ENCODE measurements at regions not wholly inside any gene's neighbourhood (a gene's known extent, or its start where the extent isn't known, plus 50 kb on each side); places are given as distances from the start of the nearest gene placed in this dataset.

GRCh38 chr4:41883988-41884734 is 51.1 kb upstream of the TMEM33 start:
- intact Hi-C loops (cut with micrococcal nuclease) = loop anchor here (1.0 to 10.0 kb wide), 4 partner anchors 191 to 603 kb away; partner anchors contain the start of genes BEND4 and SHISA3

- intact Hi-C loops (cut with micrococcal nuclease) = loop anchor here (1.0 to 10.0 kb wide), 4 partner anchors 189 to 601 kb away; partner anchors contain the start of genes BEND4 and SHISA3
Measured at GRCh38 chr4:41882625-41883347, 52.4 kb upstream of the TMEM33 start.

GRCh38 chr4:41881981-41882624 is 53.1 kb upstream of the TMEM33 start:
- intact Hi-C loops (cut with micrococcal nuclease) = loop anchor here (2.0 to 10.0 kb wide), 3 partner anchors 15 to 515 kb away; partner anchors contain the start of genes BEND4 and SHISA3

- intact Hi-C loops (cut with micrococcal nuclease) = loop anchor here (1.0 to 10.0 kb wide), 4 partner anchors 14 to 516 kb away; partner anchors contain the start of genes BEND4, PHOX2B and SHISA3
Measured at GRCh38 chr4:41880840-41881831, 54.1 kb upstream of the TMEM33 start.

GRCh38 chr4:41880022-41880837 is 55.0 kb upstream of the TMEM33 start:
- intact Hi-C loops (cut with micrococcal nuclease) = loop anchor here (1.0 to 10.0 kb wide), 4 partner anchors 13 to 517 kb away; partner anchors contain the start of genes BEND4, PHOX2B and SHISA3

- intact Hi-C loops (cut with micrococcal nuclease) = no loop called here
Measured at GRCh38 chr4:41879552-41879951, 55.7 kb upstream of the TMEM33 start.

- intact Hi-C loops (cut with micrococcal nuclease) = no loop called here
Measured at GRCh38 chr4:41878991-41879491, 56.2 kb upstream of the TMEM33 start.

GRCh38 chr4:41878170-41878969 is 56.9 kb upstream of the TMEM33 start:
- intact Hi-C loops (cut with micrococcal nuclease) = no loop called here

- intact Hi-C loops (cut with micrococcal nuclease) = no loop called here
Measured at GRCh38 chr4:41877020-41877796, 58.0 kb upstream of the TMEM33 start.

GRCh38 chr4:41874873-41875272 is 60.4 kb upstream of the TMEM33 start:
- intact Hi-C loops (cut with micrococcal nuclease) = no loop called here

- intact Hi-C loops (cut with micrococcal nuclease) = no loop called here
Measured at GRCh38 chr4:41874398-41874797, 60.8 kb upstream of the TMEM33 start.

- intact Hi-C loops (cut with micrococcal nuclease) = no loop called here
Measured at GRCh38 chr4:41873380-41874295, 61.6 kb upstream of the TMEM33 start.

- intact Hi-C loops (cut with micrococcal nuclease) = no loop called here
Measured at GRCh38 chr4:41870035-41870434, 65.2 kb upstream of the TMEM33 start.

- intact Hi-C loops (cut with micrococcal nuclease) = loop anchor here (2.0 kb wide), 1 partner anchor 14 kb away; no protein-coding TSS in a partner anchor
Measured at GRCh38 chr4:41866799-41867677, 68.2 kb upstream of the TMEM33 start.

- intact Hi-C loops (cut with micrococcal nuclease) = loop anchor here (2.0 kb wide), 1 partner anchor 15 kb away; no protein-coding TSS in a partner anchor
Measured at GRCh38 chr4:41865981-41866798, 69.0 kb upstream of the TMEM33 start.
